Muscle of back (tissue), 3 donors: ENCODE measurements at regions not wholly inside any gene's neighbourhood (a gene's known extent, or its start where the extent isn't known, plus 50 kb on each side); places are given as distances from the start of the nearest gene placed in this dataset.

Experiments
- DNase-seq, 3 donors: peaks; one replicate each; pipeline versions ENCODE4 v3.0.0 to v3.0.0-alpha.2; 2013

GRCh38 chr13:47621931-47622330, 379.1 kb downstream of the SUCLA2 start:
- no peak for DNase-seq

GRCh38 chr13:47611664-47612288, 389.3 kb downstream of the SUCLA2 start:
- DNase-seq, result peak in 1 of 3 donors; percentile 3

GRCh38 chr13:47610687-47611086, 390.4 kb downstream of the SUCLA2 start:
- no peak for DNase-seq

DNA sequence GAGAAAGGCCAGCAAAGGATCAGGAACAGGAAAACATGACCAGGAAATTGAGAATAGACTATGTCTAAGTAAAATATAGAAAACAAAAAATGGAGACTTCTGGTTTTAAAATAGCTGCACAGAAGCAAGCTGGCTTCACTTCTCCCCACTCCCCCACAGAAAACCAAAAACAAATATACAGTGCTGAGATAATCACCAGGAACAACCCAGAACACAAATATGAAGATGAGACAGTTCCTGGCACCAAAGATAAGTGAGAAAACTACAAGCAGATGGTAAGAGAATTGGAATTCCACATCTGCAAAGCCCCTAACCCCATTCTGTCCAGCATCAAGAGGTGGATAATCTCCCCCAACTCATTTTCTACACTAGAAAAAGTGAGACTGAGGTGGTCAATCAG, 397.7 kb downstream of the SUCLA2 start:
- no peak for DNase-seq

GRCh38 chr13:47598340-47598911, 402.6 kb downstream of the SUCLA2 start:
- DNase-seq, result no peak

DNA sequence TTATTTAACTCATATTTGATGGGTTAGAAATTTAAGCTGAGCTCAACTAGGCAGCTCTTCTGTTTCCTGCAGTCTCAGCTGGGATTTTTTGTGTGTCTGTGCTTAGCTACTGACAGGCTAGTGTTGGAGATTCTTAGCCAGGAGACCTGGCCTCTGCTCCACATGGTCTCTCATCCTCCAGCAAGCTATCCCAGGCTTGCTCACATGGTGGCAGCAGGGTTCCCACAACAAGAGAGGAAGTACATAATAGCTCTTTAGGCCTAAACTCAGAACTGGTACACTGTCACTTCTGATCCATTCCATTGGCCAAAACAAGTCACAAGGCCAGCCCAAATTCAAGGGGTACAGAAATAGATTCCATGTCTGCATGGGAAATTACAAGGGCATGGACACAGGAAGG, 406.2 kb downstream of the SUCLA2 start:
- no peak for DNase-seq

GRCh38 chr13:47592256-47592655, 408.8 kb downstream of the SUCLA2 start:
- no peak for DNase-seq

DNA sequence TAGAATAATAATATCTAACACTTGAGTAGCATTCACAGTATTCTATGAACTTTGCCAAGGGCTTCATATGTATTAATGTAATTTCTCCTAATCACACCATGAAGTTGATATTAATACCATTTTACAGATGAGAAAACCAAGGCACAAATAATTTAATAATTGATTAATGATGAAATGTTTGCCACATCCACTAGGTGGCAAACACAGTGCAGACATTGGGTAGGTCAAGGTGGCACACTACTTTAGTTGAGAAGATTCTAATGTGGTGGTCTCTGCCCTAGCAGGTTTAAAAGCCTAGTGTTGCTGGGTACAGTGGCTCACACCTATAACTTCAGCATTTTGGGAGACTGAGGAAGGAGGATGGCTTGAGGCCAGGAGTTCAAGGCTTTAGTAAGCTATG, 412.4 kb downstream of the SUCLA2 start:
- DNase-seq, result no peak

- DNase-seq, result no peak
Observed at GRCh38 chr13:47572375-47572774, 428.7 kb downstream of the SUCLA2 start.

DNA sequence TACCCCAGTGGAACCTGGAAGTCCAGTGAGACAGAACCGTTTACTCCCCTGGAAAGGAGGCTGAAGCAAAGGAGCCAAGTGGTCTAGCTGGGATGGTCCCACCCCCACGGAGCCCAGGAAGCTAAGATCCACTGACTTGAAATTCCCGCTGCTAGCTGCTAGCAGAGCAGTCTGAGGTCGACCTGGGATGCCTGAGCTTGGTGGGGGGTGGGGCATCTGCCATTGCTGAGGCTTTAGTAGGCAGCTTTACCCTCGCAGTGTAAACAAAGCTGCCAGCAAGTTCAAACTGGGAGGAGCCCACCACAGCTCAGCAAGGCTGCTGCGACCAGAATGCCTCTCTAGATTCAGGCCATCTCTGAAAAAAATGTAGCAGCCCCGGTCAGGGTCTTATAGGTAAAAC, 437.0 kb downstream of the SUCLA2 start:
- no peak for DNase-seq

DNA sequence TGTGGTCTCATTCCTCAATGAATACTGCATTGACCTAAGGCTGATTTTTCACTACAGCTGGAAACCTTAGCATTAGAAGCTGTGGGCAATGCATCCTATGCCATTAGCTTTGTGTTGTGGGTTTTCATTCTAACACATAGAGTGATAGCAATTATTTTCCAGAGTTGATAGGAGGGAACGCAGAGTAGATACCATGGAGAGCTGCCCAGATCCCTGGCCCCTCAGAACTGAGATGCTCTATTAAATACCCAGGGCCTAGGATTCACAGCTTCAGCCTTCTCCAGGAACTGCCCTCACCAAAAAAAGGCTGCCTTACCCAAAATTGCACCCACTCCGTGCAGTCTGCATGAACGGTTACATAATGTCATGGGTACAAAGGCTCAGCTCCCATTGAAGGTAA, 444.4 kb downstream of the SUCLA2 start:
- no peak for DNase-seq

DNA sequence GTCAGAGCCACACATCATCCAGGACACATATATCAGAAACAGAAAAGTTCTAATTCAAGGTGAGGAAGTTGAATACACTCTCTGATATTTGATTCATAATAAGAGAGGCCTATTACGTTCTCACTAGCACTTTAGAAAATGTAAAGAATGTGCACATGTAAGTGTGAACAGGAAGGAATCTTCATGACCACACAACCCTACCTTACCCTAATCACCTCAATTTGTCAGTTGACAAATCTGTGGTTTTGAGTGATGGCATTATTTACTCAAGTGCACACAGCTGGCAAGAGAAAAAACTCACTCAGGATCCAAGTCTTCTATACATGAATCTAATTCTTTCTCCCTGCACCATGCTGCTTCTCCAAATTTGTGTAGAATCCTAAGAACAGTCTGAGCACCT, 445.8 kb downstream of the SUCLA2 start:
- no peak for DNase-seq

DNA sequence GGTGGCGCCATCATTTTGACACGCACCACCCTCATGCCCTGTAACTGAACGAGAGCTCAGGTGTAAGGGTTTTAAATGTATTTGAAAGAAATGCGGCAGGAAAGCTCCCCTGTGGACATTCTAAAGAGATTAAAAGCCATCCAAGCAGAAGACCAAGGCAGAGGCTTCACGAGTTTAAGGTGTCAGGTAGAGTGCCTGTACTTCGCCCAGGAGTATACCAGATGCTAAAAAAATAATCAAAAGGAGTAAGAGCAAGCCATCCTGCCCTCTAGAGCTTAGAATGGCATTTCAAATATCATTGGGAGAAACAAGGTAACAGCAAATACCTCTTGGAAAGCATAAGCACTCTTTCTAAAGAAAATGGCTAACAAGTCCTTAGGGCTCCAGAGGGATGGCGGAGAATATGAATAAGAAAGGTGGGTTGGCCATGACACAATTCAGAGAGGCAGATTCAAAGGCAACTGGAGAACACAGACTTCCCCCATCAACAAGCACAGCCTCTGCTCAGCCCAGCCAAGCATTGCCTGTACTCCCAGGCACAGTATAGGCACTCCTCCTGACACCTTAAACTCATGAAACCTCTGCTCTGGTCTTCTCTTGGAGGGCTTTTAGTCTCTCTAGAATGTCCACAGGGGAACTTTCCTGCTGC, 447.6 kb downstream of the SUCLA2 start:
- DNase-seq, result no peak

- DNase-seq, result no peak
Observed at GRCh38 chr13:47549219-47549752, 451.8 kb downstream of the SUCLA2 start.

DNA sequence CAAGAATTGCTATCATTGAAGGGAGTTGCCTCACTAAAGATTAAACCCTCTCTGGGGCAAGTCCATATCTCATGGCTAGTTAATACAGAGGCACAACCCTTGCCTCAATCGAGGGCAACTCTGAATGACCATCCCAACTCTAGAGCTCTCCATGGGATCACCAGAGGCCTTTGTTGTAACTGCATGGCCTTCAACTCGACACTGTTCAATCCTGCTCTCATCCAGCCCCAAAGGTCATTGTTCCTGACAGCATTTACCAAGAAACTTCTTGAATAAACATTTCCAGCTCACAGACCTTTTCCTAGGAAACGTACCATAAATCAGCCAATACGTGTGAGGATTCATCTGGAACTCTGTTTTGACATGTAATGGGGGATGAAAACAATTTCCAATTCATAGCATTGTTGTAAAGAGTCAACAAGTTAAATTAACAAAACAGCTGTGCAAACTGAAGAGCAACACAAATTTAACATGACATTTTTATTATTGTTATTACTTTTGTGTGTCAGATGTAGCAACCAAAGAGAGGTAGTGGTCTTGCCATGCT, 452.7 kb downstream of the SUCLA2 start:
- peak in 1 of 3 donors; percentile 3 for DNase-seq

- peak; percentile 11 to 59 (median 21) for DNase-seq
Observed at GRCh38 chr13:47546391-47547225, 454.5 kb downstream of the SUCLA2 start.

DNA sequence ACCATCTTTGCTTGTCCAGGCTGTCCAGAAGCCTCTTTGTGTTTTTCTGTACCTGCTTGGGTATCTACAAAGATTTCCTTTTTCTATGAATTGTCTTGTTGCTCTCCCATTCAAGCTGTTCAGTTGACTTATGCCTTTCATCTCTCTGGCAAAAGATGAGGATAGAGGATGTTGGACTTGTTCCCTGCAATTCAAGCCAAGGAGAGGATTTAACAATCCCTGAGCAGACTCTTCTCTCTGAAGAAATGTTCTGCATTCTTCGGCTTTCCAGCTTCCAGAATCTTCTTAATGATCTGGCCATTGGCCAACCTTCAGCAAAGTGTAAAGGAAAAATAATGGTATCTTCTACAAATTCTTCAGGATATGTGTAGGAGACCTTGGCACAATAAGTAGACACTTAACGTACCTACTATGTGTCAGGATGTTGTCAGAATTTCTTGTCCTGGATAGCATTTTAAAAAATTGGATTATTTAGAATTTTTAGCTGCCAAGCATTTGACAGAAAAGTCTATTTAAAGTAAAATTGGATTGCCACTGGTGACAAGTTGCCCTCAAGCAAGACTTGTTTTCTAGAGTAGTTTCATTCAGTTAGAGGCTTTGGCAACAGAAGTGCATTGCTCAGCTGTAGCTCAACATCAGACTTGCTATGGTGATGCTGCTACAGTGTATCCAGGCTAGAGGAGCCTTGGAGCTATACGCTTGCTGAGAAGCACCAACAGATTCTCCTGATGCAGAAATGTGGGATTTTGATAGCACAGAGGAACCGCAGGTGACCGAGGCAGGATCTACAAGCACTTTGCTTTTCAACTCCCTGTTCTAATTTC, 455.7 kb downstream of the SUCLA2 start:
- peak; percentile 12 to 68 (median 36) for DNase-seq

- no peak for DNase-seq
Observed at GRCh38 chr13:47539317-47539716, 461.8 kb downstream of the SUCLA2 start.

DNA sequence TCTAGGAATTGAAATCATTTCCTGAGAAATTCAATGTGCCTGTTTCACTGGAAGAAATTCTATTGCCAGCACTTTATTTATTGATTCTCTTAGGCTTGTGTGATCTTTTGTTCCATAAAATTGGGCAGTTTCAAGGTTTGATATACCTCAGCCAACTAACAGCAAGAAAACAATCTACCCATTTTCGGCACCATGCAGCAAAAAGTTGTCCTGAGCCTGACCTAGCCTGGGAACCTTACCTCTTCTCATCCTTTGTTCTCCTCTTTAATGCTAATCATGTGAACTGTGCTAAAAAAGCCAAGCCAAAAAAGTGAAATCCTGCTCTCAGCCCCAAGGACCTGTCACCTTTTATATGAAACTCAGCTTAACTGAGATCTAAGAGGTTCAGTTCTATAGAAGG, 477.3 kb downstream of the SUCLA2 start:
- no peak for DNase-seq

DNA sequence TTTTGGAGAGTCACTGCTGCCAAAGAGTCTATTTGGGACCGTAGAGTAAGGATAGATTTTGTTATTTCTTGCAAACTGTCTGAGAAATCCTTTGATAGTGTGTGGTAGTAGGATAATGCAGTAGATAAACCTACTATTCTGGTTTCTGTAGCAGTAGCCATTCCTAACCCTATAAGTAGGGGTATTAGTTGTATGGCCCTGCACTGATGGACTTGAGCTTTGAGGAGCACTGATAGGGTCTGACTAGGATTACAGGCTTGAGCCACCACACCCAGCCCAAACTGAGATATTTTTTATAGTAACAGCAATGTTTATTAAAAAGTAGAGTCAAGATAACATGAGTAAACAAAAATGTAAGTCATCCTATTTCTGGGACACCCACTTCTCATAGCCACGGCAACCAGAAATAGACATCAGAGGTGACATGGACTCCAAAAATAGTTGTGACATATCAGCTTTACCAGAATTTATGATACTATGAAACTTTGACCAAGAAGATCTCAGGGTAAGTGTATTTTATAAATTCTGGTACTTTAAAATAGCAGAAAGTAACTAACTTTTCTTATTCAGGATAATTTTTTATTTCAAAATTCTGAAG, 479.1 kb downstream of the SUCLA2 start:
- no peak for DNase-seq

- no peak for DNase-seq
Observed at GRCh38 chr13:47519626-47520025, 481.4 kb downstream of the SUCLA2 start.
